WTC11 (cell line): ENCODE measurements at regions not wholly inside any gene's neighbourhood (a gene's known extent, or its start where the extent isn't known, plus 50 kb on each side); places are given as distances from the start of the nearest gene placed in this dataset.

Source experiments
- ATAC-seq: fragments of 200-7000 bp; cut with Tn5 transposase; 2 replicates; pipeline ENCODE4 v1.10.0; 2021; ENCODE audit warnings: mild to moderate bottlenecking, moderate library complexity
- CTCF ChIA-PET: fragments of 300-600 bp; sonication (Branson Sonifier 250); formaldehyde crosslinking; loops from one replicate; lab custom pipeline; 2021; ENCODE audit warnings: antibody characterized with exemption; lab: Charles Lee
- POLR2A ChIA-PET: fragments of 350-600 bp; sonication (Branson Sonifier 250); formaldehyde crosslinking; loops from one replicate; lab custom pipeline; 2021; ENCODE audit warnings: antibody characterized with exemption; lab: Charles Lee
- DNase-seq: peaks from one replicate; pipeline ENCODE4 v3.0.0; 2021; ENCODE audit warnings: low spot score
- H3K27ac Mint-ChIP-seq: 2 replicates; pipeline ENCODE4 v1.8.0; 2021; ENCODE audit warnings: mixed read lengths
- H3K27me3 Mint-ChIP-seq: 2 replicates; pipeline ENCODE4 v1.8.0; 2021; ENCODE audit warnings: low read depth, mild to moderate bottlenecking, moderate library complexity, mixed read lengths
- H3K36me3 Mint-ChIP-seq: 2 replicates; pipeline ENCODE4 v1.8.0; 2021; ENCODE audit warnings: mixed read lengths
- H3K4me1 Mint-ChIP-seq: 2 replicates; pipeline ENCODE4 v1.8.0; 2022; ENCODE audit warnings: mixed read lengths
- H3K4me3 Mint-ChIP-seq: 2 replicates; pipeline ENCODE4 v1.8.0; 2021; ENCODE audit warnings: mild to moderate bottlenecking, moderate library complexity, mixed read lengths
- H3K9me3 Mint-ChIP-seq: 2 replicates; pipeline ENCODE4 v1.8.0; 2021; ENCODE audit warnings: mixed read lengths
- ELF4 ChIP-seq: sonication (generic); formaldehyde crosslinking; IDR thresholded peaks from 2 replicates; pipeline ENCODE4 v1.8.1; 2022; ENCODE audit warnings: low read depth, mild to moderate bottlenecking, moderate library complexity, missing genetic modification reagents
- EMX1 ChIP-seq: fragments of 250-450 bp; sonication (Bioruptor Pico); IDR thresholded peaks from 2 replicates; pipeline ENCODE4 v1.8.0; 2021; ENCODE audit warnings: mild to moderate bottlenecking
- ESRRA ChIP-seq: sonication (generic); formaldehyde crosslinking; IDR thresholded peaks from 2 replicates; pipeline ENCODE4 v1.8.1; 2022; ENCODE audit warnings: mild to moderate bottlenecking, missing genetic modification reagents, borderline replicate concordance
- FOXP1 ChIP-seq: sonication (generic); formaldehyde crosslinking; IDR thresholded peaks from 2 replicates; pipeline ENCODE4 v1.8.0; 2022; ENCODE audit warnings: missing genetic modification reagents, mild to moderate bottlenecking, moderate library complexity, borderline replicate concordance
- GTF2I ChIP-seq: fragments of 250-450 bp; sonication (Bioruptor Pico); conservative IDR thresholded peaks from 2 replicates; pipeline ENCODE4 v1.4.0; 2021; ENCODE audit warnings: mild to moderate bottlenecking
- NFYB ChIP-seq: sonication (generic); formaldehyde crosslinking; conservative IDR thresholded peaks from 2 replicates; pipeline ENCODE4 v1.8.0; 2022; ENCODE audit warnings: low read depth, missing genetic modification reagents
- NR3C1 ChIP-seq: sonication (generic); formaldehyde crosslinking; conservative IDR thresholded peaks from 2 replicates; pipeline ENCODE4 v1.8.1; 2023; ENCODE audit warnings: low read depth, mild to moderate bottlenecking, missing genetic modification reagents
- RELA ChIP-seq: sonication (generic); formaldehyde crosslinking; IDR thresholded peaks from 2 replicates; pipeline ENCODE4 v1.8.1; 2022; ENCODE audit warnings: missing genetic modification reagents, mild to moderate bottlenecking, borderline replicate concordance
- SMAD3 ChIP-seq: sonication (generic); formaldehyde crosslinking; IDR thresholded peaks from 2 replicates; pipeline ENCODE4 v1.8.0; 2022; ENCODE audit warnings: missing genetic modification reagents, mild to moderate bottlenecking, borderline replicate concordance
- SOX15 ChIP-seq: fragments of 250-450 bp; sonication (Bioruptor Pico); IDR thresholded peaks from 2 replicates; pipeline ENCODE4 v1.9.0; 2021; ENCODE audit warnings: mild to moderate bottlenecking
- TP53 ChIP-seq: sonication (generic); formaldehyde crosslinking; IDR thresholded peaks from 2 replicates; pipeline ENCODE4 v1.8.1; 2023; ENCODE audit warnings: mild to moderate bottlenecking, missing genetic modification reagents
- ZNF138 ChIP-seq: sonication (generic); formaldehyde crosslinking; conservative IDR thresholded peaks from 2 replicates; pipeline ENCODE4 v1.8.1; 2022; ENCODE audit warnings: mild to moderate bottlenecking, moderate library complexity, missing genetic modification reagents
- ZNF317 ChIP-seq: sonication (generic); formaldehyde crosslinking; IDR thresholded peaks from 2 replicates; pipeline ENCODE4 v1.8.1; 2023; ENCODE audit warnings: low read depth, mild to moderate bottlenecking, moderate library complexity, missing genetic modification reagents, borderline replicate concordance
- ZNF416 ChIP-seq: fragments of 250-450 bp; sonication (Bioruptor Pico); IDR thresholded peaks from 2 replicates; pipeline ENCODE4 v1.9.0; 2021; ENCODE audit warnings: mild to moderate bottlenecking, inconsistent platforms
- ZNF532 ChIP-seq: fragments of 250-450 bp; sonication (Bioruptor Pico); IDR thresholded peaks from 2 replicates; pipeline ENCODE4 v1.9.0; 2021; ENCODE audit warnings: mild to moderate bottlenecking, borderline replicate concordance
- ZNF671 ChIP-seq: fragments of 250-450 bp; sonication (Bioruptor Pico); IDR thresholded peaks from 2 replicates; pipeline ENCODE4 v1.8.0; 2021; ENCODE audit warnings: mild to moderate bottlenecking
- TF ChIP-seq, protein P1 (sequence below): sonication (generic); formaldehyde crosslinking; IDR thresholded peaks from 2 replicates; pipeline ENCODE4 v1.8.0; 2022; ENCODE audit warnings: mild to moderate bottlenecking, missing genetic modification reagents
- TF ChIP-seq, protein P2 (sequence below): sonication (generic); formaldehyde crosslinking; IDR thresholded peaks from 2 replicates; pipeline ENCODE4 v1.8.1; 2022; ENCODE audit warnings: low read depth, missing genetic modification reagents, borderline replicate concordance
- TF ChIP-seq, protein P3 (sequence below): sonication (generic); formaldehyde crosslinking; IDR thresholded peaks from 2 replicates; pipeline ENCODE4 v1.8.1; 2023; ENCODE audit warnings: mild to moderate bottlenecking, missing genetic modification reagents

DNA sequence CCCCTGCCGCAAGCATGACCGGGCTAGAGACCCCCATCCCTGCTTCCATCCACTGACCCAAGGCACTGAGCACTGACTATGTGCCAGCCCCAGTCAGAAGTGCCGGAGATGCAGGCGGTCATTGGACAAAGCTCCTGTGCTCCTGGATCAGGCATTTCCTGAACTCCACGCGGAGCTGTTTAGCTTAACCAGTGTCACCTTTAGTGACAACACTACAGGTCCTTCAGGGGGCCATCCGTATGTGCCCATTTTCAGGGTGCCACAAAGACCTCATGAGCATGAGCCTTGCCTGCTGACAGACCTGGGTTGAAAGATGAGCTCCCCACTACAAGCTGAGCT lies 63.0 kb upstream of the FGF3 start:
- ATAC-seq (no peak), DNase-seq (no peak)
- no peaks in the 10 kb centered on the region for H3K9me3 Mint-ChIP-seq
- no peaks in the 10 kb centered on the region for H3K27me3 Mint-ChIP-seq
- 0 out of 2 replicates have a peak, but pooled peaks cover 2% of the 10 kb centered on the region for H3K4me1 Mint-ChIP-seq
- ChIA-PET CTCF (interaction anchor here (0.7 to 3.2 kb wide), 24 partner anchors 9 to 220 kb away, joined by 3 to 24 read pairs (median 4); no protein-coding TSS in a partner anchor), POLR2A (interaction anchor here (0.6 kb wide), 1 partner anchor 81 kb away, joined by 3 read pairs; no protein-coding TSS in a partner anchor)
- H3K36me3 Mint-ChIP-seq: no peaks in the 10 kb centered on the region
- no peak overlapping the region for H3K4me3 Mint-ChIP-seq
- TF ChIP-seq GTF2I (CRISPR knock-in tag): peak; percentile 83
- TF ChIP-seq, protein P1, sequence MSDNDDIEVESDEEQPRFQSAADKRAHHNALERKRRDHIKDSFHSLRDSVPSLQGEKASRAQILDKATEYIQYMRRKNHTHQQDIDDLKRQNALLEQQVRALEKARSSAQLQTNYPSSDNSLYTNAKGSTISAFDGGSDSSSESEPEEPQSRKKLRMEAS (CRISPR knock-in tag): no peak
- no peak overlapping the region for H3K27ac Mint-ChIP-seq

DNA sequence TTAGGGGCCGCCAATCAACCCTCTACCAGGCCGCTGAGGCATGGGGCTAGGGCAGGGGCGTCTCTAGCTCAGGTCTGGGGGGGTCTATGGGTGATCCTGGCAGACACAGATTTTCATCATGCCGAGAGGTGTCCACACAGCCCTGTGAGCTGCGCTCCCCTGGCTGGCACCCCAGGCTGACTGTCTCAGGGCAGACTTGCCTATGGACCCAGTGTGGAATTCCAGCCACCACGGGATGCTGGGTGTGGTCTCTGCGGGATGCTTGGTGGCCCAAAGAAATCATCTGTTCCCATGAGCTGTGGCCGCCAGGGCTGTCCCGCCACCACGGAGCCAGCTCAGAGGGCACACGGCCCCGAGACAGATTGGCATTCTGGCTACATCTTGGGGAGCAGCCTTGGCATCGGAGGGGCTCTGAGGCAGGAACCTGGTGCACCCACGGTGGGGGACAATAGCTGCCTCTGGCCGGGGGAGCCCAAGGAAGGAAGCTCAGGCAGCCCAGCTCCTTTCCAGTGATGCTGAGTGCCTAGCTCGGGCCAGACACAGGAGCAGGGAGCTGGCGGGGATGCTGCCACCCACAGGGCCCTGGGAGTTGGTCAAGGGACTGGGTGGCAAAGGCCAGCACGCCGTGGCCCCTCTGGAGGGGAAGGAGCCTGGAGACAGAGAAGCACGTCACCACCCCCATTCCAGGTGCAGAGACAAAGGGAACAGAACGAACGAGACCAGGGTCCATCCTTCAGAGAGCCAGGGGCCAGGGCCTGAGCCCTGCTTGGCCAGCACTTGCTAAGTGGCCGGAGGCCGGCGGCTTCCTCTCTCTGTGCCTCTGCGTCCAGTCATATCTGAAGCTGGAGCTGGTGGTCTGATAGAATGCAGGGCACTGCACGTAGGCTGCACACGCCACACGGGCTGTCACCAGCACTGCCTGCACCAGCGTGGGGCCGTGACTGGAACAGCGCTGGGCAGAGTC lies 64.4 kb upstream of the FGF3 start:
- 0 out of 2 replicates have a peak, but pooled peaks cover 2% of the 10 kb centered on the region for H3K4me1 Mint-ChIP-seq
- H3K27me3 Mint-ChIP-seq: no peaks in the 10 kb centered on the region
- POLR2A ChIA-PET: interaction anchor here (0.5 to 0.6 kb wide), 2 partner anchors 385 to 835 kb away, joined by 3 to 5 read pairs; partner anchors contain the start of gene TPCN2
- TF ChIP-seq ZNF532 (no peak), SOX15 (no peak), SMAD3 (CRISPR knock-in tag) (no peak), NR3C1 (CRISPR knock-in tag) (no peak), ZNF317 (no peak), FOXP1 (CRISPR knock-in tag) (no peak), TP53 (CRISPR knock-in tag) (no peak), ZNF138 (no peak), ZNF671 (CRISPR knock-in tag) (no peak), RELA (no peak), EMX1 (CRISPR knock-in tag) (no peak), NFYB (no peak), ZNF416 (CRISPR knock-in tag) (no peak), ELF4 (CRISPR knock-in tag) (no peak), ESRRA (CRISPR knock-in tag) (no peak)
- TF ChIP-seq, protein P2, sequence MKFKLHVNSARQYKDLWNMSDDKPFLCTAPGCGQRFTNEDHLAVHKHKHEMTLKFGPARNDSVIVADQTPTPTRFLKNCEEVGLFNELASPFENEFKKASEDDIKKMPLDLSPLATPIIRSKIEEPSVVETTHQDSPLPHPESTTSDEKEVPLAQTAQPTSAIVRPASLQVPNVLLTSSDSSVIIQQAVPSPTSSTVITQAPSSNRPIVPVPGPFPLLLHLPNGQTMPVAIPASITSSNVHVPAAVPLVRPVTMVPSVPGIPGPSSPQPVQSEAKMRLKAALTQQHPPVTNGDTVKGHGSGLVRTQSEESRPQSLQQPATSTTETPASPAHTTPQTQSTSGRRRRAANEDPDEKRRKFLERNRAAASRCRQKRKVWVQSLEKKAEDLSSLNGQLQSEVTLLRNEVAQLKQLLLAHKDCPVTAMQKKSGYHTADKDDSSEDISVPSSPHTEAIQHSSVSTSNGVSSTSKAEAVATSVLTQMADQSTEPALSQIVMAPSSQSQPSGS: no peak
- TF ChIP-seq, protein P3, sequence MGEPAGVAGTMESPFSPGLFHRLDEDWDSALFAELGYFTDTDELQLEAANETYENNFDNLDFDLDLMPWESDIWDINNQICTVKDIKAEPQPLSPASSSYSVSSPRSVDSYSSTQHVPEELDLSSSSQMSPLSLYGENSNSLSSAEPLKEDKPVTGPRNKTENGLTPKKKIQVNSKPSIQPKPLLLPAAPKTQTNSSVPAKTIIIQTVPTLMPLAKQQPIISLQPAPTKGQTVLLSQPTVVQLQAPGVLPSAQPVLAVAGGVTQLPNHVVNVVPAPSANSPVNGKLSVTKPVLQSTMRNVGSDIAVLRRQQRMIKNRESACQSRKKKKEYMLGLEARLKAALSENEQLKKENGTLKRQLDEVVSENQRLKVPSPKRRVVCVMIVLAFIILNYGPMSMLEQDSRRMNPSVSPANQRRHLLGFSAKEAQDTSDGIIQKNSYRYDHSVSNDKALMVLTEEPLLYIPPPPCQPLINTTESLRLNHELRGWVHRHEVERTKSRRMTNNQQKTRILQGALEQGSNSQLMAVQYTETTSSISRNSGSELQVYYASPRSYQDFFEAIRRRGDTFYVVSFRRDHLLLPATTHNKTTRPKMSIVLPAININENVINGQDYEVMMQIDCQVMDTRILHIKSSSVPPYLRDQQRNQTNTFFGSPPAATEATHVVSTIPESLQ (CRISPR knock-in tag): no peak
- TF ChIP-seq, all 79 proteins: peak for 0
- Mint-ChIP-seq H3K36me3 (no peaks in the 10 kb centered on the region), H3K4me3 (no peak overlapping the region), H3K9me3 (no peaks in the 10 kb centered on the region), H3K27ac (no peak overlapping the region)
- DNase-seq (no peak), ATAC-seq (no peak)
- CTCF ChIA-PET: interaction anchor here (0.7 to 3.2 kb wide), 10 partner anchors 9 to 178 kb away, joined by 3 to 24 read pairs (median 6); no protein-coding TSS in a partner anchor
